GM12878 (cell line): ENCODE measurements at regions not wholly inside any gene's neighbourhood (a gene's known extent, or its start where the extent isn't known, plus 50 kb on each side); places are given as distances from the start of the nearest gene placed in this dataset.

Experiments used
- ATF2 ChIP-seq: IDR thresholded peaks from 2 replicates; pipeline ENCODE4 v1.6.1; 2012; ENCODE audit warnings: low read length, inconsistent platforms
- CBFB ChIP-seq: IDR thresholded peaks from 2 replicates; pipeline ENCODE4 v1.6.1; 2016; ENCODE audit warnings: antibody characterized with exemption, low read depth
- CBX3 ChIP-seq: fragments of 200-600 bp; sonication (generic); IDR thresholded peaks from 2 replicates; pipeline ENCODE4 v1.6.1; 2016; ENCODE audit warnings: low read depth, borderline replicate concordance
- CHD2 ChIP-seq: IDR thresholded peaks from 2 replicates; pipeline ENCODE4 v1.6.1; 2011; ENCODE audit warnings: low read depth, low read length, improper control_type of control experiment, borderline replicate concordance
- E2F8 ChIP-seq: fragments of 450-650 bp; IDR thresholded peaks from 2 replicates; pipeline ENCODE4 v1.6.1; 2018; ENCODE audit warnings: mild to moderate bottlenecking, low read depth, moderate library complexity; ENCODE audit not compliant: partially characterized antibody
- HDAC6 ChIP-seq: fragments of 200-600 bp; sonication (generic); IDR thresholded peaks from one replicate; pipeline ENCODE4 v1.8.0; 2017; ENCODE audit warnings: antibody characterized with exemption; ENCODE audit not compliant: unreplicated experiment
- KAT2A ChIP-seq: conservative IDR thresholded peaks from 2 replicates; pipeline ENCODE4 v1.6.1; 2011; ENCODE audit warnings: low read depth, low read length; ENCODE audit not compliant: control insufficient read depth
- KLF5 ChIP-seq: fragments of 450-650 bp; IDR thresholded peaks from 2 replicates; pipeline ENCODE4 v1.6.1; 2014; ENCODE audit warnings: mild to moderate bottlenecking; ENCODE audit not compliant: partially characterized antibody
- MAX ChIP-seq: IDR thresholded peaks from 2 replicates; pipeline ENCODE4 v1.6.1; 2012; ENCODE audit warnings: low read depth, low read length, improper control_type of control experiment
- MEF2B ChIP-seq: fragments of 450-650 bp; IDR thresholded peaks from 2 replicates; pipeline ENCODE4 v1.6.1; 2018; ENCODE audit warnings: mild to moderate bottlenecking, moderate library complexity; ENCODE audit not compliant: partially characterized antibody, poor library complexity, severe bottlenecking
- NBN ChIP-seq: fragments of 450-650 bp; IDR thresholded peaks from 2 replicates; pipeline ENCODE4 v1.6.1; 2016
- NFYB ChIP-seq: IDR thresholded peaks from 2 replicates; pipeline ENCODE4 v1.6.1; 2011; ENCODE audit warnings: low read depth, mild to moderate bottlenecking, low read length, improper control_type of control experiment, moderate library complexity; ENCODE audit not compliant: insufficient read depth
- NR2F1 ChIP-seq: fragments of 450-650 bp; conservative IDR thresholded peaks from 2 replicates; pipeline ENCODE4 v1.6.1; 2017; ENCODE audit warnings: mild to moderate bottlenecking
- PML ChIP-seq: IDR thresholded peaks from 2 replicates; pipeline ENCODE4 v1.6.1; 2012; ENCODE audit warnings: low read length, inconsistent platforms
- RAD21 ChIP-seq: IDR thresholded peaks from 2 replicates; pipeline ENCODE4 v1.6.1; 2011; ENCODE audit warnings: mild to moderate bottlenecking, low read depth, low read length, moderate library complexity; ENCODE audit not compliant: insufficient read depth
- RAD51 ChIP-seq: fragments of 450-650 bp; IDR thresholded peaks from 2 replicates; pipeline ENCODE4 v1.6.1; 2016; ENCODE audit warnings: moderate library complexity, mild to moderate bottlenecking, inconsistent platforms
- RFX5 ChIP-seq: IDR thresholded peaks from 2 replicates; pipeline ENCODE4 v1.6.1; 2011; ENCODE audit warnings: low read depth, low read length, improper control_type of control experiment
- SPI1 ChIP-seq: IDR thresholded peaks from 2 replicates; pipeline ENCODE4 v1.6.1; 2011; ENCODE audit warnings: low read depth, mild to moderate bottlenecking, low read length, moderate library complexity, borderline replicate concordance; ENCODE audit not compliant: insufficient read depth
- SREBF2 ChIP-seq: IDR thresholded peaks from 2 replicates; pipeline ENCODE4 v1.6.1; 2012; ENCODE audit warnings: mild to moderate bottlenecking, low read length
- SRF ChIP-seq, 2 experiments: IDR thresholded peaks; 2 replicates each; pipeline ENCODE4 v1.6.1; 2011; ENCODE audit warnings: low read depth in 2 of 2, low read length in 2 of 2, mild to moderate bottlenecking in 1 of 2, moderate library complexity in 1 of 2
- SUPT20H ChIP-seq: IDR thresholded peaks from 2 replicates; pipeline ENCODE4 v1.6.1; 2011; ENCODE audit warnings: low read depth, mild to moderate bottlenecking, low read length, moderate library complexity, borderline replicate concordance; ENCODE audit not compliant: control insufficient read depth
- ZNF274 ChIP-seq: IDR thresholded peaks from one replicate; pipeline ENCODE4 v1.8.0; 2011; ENCODE audit not compliant: insufficient read length, insufficient read depth
- ZNF384 ChIP-seq: IDR thresholded peaks from 2 replicates; pipeline ENCODE4 v1.6.1; 2012; ENCODE audit warnings: low read depth, mild to moderate bottlenecking, low read length, improper control_type of control experiment, borderline replicate concordance
- TF ChIP-seq, protein P1 (sequence below): fragments of 450-650 bp; formaldehyde crosslinking; IDR thresholded peaks from 2 replicates; pipeline ENCODE4 v1.5.0; 2022; ENCODE audit warnings: mild to moderate bottlenecking, missing genetic modification characterization

DNA sequence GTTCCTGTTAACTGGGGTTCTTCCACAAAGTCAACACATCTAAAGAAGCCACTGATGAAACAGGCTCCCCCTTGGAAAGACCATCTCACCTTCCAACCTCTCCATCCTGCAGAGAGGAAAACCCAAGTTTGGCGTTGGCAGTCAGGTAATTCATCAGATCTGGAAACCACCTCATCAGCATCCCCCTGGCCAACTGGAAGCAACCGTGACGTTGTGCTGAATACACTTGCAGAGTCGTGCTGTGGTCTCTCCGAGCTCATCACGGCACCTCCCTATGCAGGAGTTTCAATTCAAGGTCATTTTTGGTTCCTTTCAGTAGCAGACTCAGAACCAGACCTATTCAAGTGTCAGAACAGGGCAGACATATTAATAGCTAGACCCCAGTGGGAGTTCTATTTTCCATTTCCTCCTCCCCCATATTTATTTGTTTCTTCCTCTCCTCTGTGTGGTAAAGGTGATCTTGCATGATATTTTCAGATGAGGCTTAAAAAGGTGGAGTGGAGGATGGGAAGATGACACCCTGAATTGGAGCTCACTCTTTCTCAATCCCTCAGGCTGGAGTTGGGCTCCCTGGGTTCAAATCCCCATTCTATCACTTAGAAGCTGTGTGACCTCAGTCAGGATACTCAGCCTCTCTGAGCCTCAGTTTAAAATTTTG lies 149.1 kb upstream of the ADO start (continued):
- TF ChIP-seq, protein P1, sequence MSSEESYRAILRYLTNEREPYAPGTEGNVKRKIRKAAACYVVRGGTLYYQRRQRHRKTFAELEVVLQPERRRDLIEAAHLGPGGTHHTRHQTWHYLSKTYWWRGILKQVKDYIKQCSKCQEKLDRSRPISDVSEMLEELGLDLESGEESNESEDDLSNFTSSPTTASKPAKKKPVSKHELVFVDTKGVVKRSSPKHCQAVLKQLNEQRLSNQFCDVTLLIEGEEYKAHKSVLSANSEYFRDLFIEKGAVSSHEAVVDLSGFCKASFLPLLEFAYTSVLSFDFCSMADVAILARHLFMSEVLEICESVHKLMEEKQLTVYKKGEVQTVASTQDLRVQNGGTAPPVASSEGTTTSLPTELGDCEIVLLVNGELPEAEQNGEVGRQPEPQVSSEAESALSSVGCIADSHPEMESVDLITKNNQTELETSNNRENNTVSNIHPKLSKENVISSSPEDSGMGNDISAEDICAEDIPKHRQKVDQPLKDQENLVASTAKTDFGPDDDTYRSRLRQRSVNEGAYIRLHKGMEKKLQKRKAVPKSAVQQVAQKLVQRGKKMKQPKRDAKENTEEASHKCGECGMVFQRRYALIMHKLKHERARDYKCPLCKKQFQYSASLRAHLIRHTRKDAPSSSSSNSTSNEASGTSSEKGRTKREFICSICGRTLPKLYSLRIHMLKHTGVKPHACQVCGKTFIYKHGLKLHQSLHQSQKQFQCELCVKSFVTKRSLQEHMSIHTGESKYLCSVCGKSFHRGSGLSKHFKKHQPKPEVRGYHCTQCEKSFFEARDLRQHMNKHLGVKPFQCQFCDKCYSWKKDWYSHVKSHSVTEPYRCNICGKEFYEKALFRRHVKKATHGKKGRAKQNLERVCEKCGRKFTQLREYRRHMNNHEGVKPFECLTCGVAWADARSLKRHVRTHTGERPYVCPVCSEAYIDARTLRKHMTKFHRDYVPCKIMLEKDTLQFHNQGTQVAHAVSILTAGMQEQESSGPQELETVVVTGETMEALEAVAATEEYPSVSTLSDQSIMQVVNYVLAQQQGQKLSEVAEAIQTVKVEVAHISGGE (CRISPR knock-in tag) = no peak
- TF ChIP-seq PML = peak; percentile 90; the same call in 1 of the 2 replicates
- TF ChIP-seq CHD2 = peak; percentile 84
- peak; percentile 27 for TF ChIP-seq RAD21
- no peak for TF ChIP-seq ZNF274
- no peak for TF ChIP-seq HDAC6
- TF ChIP-seq RFX5 = peak; percentile 42; the same call in 1 of the 2 replicates
- peak; percentile 84 to 92 for TF ChIP-seq SRF (IDR thresholded peaks at IDR 0.05; ENCODE audit: low read depth in 2 of 2, low read length in 2 of 2)
- TF ChIP-seq ZNF384 = no peak
- 0 out of 2 replicates have a peak, but pooled peaks have one; percentile 24 for TF ChIP-seq NFYB
- peak; percentile 99 for TF ChIP-seq ATF2
- no peak for TF ChIP-seq KAT2A
- TF ChIP-seq CBX3 = no peak
- no peak for TF ChIP-seq MAX
- no peak for TF ChIP-seq E2F8
- peak; percentile 84 for TF ChIP-seq CBFB
- TF ChIP-seq KLF5 = peak; percentile 92
- peak; percentile 47; the same call in 1 of the 2 replicates for TF ChIP-seq SPI1
- no peak for TF ChIP-seq SUPT20H
- peak; percentile 96 for TF ChIP-seq MEF2B
- TF ChIP-seq SREBF2 = no peak
- TF ChIP-seq RAD51 = peak; percentile 19; the same call in 1 of the 2 replicates
- peak; percentile 67; the same call in 1 of the 2 replicates for TF ChIP-seq NBN
- TF ChIP-seq NR2F1 = peak; percentile 72
